Astrocyte (in vitro differentiated cells and primary cell): ENCODE measurements at regions not wholly inside any gene's neighbourhood (a gene's known extent, or its start where the extent isn't known, plus 50 kb on each side); places are given as distances from the start of the nearest gene placed in this dataset.

Source experiments
- CTCF ChIP-seq: IDR thresholded peaks from 2 replicates; pipeline ENCODE4 v1.5.1; 2011; ENCODE audit warnings: low read depth, mild to moderate bottlenecking, inconsistent platforms, low read length, moderate library complexity; ENCODE audit not compliant: insufficient read depth
- EZH2 ChIP-seq: IDR thresholded peaks from 2 replicates; pipeline ENCODE4 v1.6.1; 2012; ENCODE audit warnings: mild to moderate bottlenecking, low read length, inconsistent platforms; ENCODE audit not compliant: insufficient read depth

GRCh38 chr3:106877627-106878026, 499.6 kb upstream of the CCDC54 start:
- TF ChIP-seq CTCF, result no peak
- TF ChIP-seq EZH2, result no peak
